HepG2 (cell line): ENCODE measurements at regions not wholly inside any gene's neighbourhood (a gene's known extent, or its start where the extent isn't known, plus 50 kb on each side); places are given as distances from the start of the nearest gene placed in this dataset.

ENCODE experiments used
- EEA1 ChIP-seq: sonication (generic); formaldehyde crosslinking; IDR thresholded peaks from 2 replicates; pipeline ENCODE4 v1.5.1; 2020; ENCODE audit warnings: mild to moderate bottlenecking, missing genetic modification reagents, borderline replicate concordance
- FOSL2 ChIP-seq: sonication (generic); formaldehyde crosslinking; IDR thresholded peaks from 2 replicates; pipeline ENCODE4 v1.4.0; 2020; ENCODE audit warnings: missing genetic modification reagents
- GPN1 ChIP-seq: sonication (generic); formaldehyde crosslinking; IDR thresholded peaks from 2 replicates; pipeline ENCODE4 v1.5.1; 2020; ENCODE audit warnings: missing genetic modification reagents, borderline replicate concordance
- MNT ChIP-seq: fragments of 450-650 bp; IDR thresholded peaks from 2 replicates; pipeline ENCODE4 v1.6.1; 2016
- NRL ChIP-seq: sonication (generic); formaldehyde crosslinking; IDR thresholded peaks from 2 replicates; pipeline ENCODE4 v1.5.0; 2020; ENCODE audit warnings: missing genetic modification reagents, mild to moderate bottlenecking, moderate library complexity, borderline replicate concordance
- SATB2 ChIP-seq: sonication (generic); formaldehyde crosslinking; IDR thresholded peaks from 2 replicates; pipeline ENCODE4 v1.5.0; 2020; ENCODE audit warnings: missing genetic modification reagents
- SOX6 ChIP-seq, 2 experiments: fragments of 450-650 bp in 1 of 2; sonication (generic) in 1 of 2; formaldehyde crosslinking in 1 of 2; IDR thresholded peaks; 2 replicates each; pipeline versions ENCODE4 v1.4.0 to v1.6.1; 2017 to 2020; ENCODE audit warnings: antibody characterized with exemption in 1 of 2, mild to moderate bottlenecking in 1 of 2, missing genetic modification reagents in 1 of 2
- ZFP36L1 ChIP-seq: sonication (generic); formaldehyde crosslinking; IDR thresholded peaks from 2 replicates; pipeline ENCODE4 v1.8.0; 2022; ENCODE audit warnings: mild to moderate bottlenecking, missing genetic modification reagents, moderate library complexity
- ZNF577 ChIP-seq: sonication (generic); formaldehyde crosslinking; IDR thresholded peaks from 2 replicates; pipeline ENCODE4 v1.4.0; 2020; ENCODE audit warnings: mild to moderate bottlenecking, low read depth, missing genetic modification reagents, borderline replicate concordance
- TF ChIP-seq, protein P1 (sequence below): sonication (generic); formaldehyde crosslinking; IDR thresholded peaks from 2 replicates; pipeline ENCODE4 v1.4.0; 2020; ENCODE audit warnings: missing genetic modification reagents

DNA sequence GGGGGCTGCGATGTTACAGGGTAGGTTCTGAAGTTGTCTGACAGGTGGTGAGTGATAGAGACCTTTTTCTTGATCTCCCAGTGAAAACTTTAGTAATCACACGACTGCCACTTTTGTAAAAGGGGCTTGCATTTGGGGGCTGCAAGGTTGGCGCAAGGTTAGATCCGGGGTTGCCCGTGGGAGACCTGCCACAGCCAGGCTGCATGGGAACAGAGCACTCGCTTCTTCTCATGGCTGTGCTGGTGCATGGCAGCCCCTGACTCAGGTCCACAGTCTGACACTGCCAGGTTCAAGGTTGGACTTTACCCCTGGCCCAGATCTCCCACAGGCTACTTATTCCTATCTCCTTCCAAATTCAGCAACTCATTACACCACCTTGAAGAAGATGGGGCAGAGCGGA, 1190.4 kb downstream of the UQCRFS1 start (continued):
- TF ChIP-seq MNT (no peak), ZFP36L1 (no peak), NRL (CRISPR knock-in tag) (no peak), ZNF577 (no peak), SATB2 (CRISPR knock-in tag) (no peak), EEA1 (CRISPR knock-in tag) (no peak), SOX6 (IDR thresholded peaks at IDR 0.05) (no peak), SOX6 (CRISPR knock-in tag; IDR thresholded peaks at IDR 0.05) (no peak), FOSL2 (CRISPR knock-in tag) (no peak), GPN1 (no peak)
- TF ChIP-seq, protein P1, sequence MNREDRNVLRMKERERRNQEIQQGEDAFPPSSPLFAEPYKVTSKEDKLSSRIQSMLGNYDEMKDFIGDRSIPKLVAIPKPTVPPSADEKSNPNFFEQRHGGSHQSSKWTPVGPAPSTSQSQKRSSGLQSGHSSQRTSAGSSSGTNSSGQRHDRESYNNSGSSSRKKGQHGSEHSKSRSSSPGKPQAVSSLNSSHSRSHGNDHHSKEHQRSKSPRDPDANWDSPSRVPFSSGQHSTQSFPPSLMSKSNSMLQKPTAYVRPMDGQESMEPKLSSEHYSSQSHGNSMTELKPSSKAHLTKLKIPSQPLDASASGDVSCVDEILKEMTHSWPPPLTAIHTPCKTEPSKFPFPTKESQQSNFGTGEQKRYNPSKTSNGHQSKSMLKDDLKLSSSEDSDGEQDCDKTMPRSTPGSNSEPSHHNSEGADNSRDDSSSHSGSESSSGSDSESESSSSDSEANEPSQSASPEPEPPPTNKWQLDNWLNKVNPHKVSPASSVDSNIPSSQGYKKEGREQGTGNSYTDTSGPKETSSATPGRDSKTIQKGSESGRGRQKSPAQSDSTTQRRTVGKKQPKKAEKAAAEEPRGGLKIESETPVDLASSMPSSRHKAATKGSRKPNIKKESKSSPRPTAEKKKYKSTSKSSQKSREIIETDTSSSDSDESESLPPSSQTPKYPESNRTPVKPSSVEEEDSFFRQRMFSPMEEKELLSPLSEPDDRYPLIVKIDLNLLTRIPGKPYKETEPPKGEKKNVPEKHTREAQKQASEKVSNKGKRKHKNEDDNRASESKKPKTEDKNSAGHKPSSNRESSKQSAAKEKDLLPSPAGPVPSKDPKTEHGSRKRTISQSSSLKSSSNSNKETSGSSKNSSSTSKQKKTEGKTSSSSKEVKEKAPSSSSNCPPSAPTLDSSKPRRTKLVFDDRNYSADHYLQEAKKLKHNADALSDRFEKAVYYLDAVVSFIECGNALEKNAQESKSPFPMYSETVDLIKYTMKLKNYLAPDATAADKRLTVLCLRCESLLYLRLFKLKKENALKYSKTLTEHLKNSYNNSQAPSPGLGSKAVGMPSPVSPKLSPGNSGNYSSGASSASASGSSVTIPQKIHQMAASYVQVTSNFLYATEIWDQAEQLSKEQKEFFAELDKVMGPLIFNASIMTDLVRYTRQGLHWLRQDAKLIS (CRISPR knock-in tag): no peak
- TF ChIP-seq, all 625 proteins: peak for 0
